Prostate gland (tissue), 2 donors: ENCODE measurements at regions not wholly inside any gene's neighbourhood (a gene's known extent, or its start where the extent isn't known, plus 50 kb on each side); places are given as distances from the start of the nearest gene placed in this dataset.

ENCODE experiments used
- DNase-seq: peaks from one replicate; pipeline ENCODE4 v3.0.0-alpha.2; 2019; ENCODE audit warnings: low spot score
- H3K27ac ChIP-seq, 2 donors: fragments of 200-600 bp; sonication (generic); 2 replicates each; pipeline ENCODE4 v1.5.1; 2017 to 2019
- H3K27me3 ChIP-seq: fragments of 200-600 bp; sonication (generic); replicated peaks from 2 replicates; pipeline ENCODE4 v1.5.1; 2019; ENCODE audit not compliant: insufficient read depth
- H3K36me3 ChIP-seq, 2 donors: fragments of 200-600 bp; sonication (generic); 1 replicate in 1 of 2; 2 replicates in 1 of 2; pipeline versions ENCODE4 v1.5.1 to v1.8.1; 2017 to 2019
- H3K4me1 ChIP-seq: fragments of 200-600 bp; sonication (generic); replicated peaks from 2 replicates; pipeline ENCODE4 v1.5.1; 2019
- H3K4me3 ChIP-seq, 2 donors: fragments of 200-600 bp; sonication (generic); 2 replicates each; pipeline ENCODE4 v1.5.1; 2017 to 2019
- H3K9me3 ChIP-seq: fragments of 200-600 bp; sonication (generic); 2 replicates; pipeline ENCODE4 v1.5.1; 2017
- CTCF ChIP-seq, 4 experiments: fragments of 200-600 bp in 2 of 4; fragments of 450-650 bp in 2 of 4; sonication (generic) in 2 of 4; IDR thresholded peaks; 1 replicate in 3 of 4; 2 replicates in 1 of 4; pipeline ENCODE4 v1.5.1; 2016 to 2019; ENCODE audit warnings: antibody characterized with exemption in 4 of 4, mild to moderate bottlenecking in 2 of 4, moderate library complexity in 2 of 4
- POLR2A ChIP-seq: fragments of 450-650 bp; IDR thresholded peaks from one replicate; pipeline ENCODE4 v1.6.1; 2016; ENCODE audit warnings: antibody characterized with exemption, mild to moderate bottlenecking
- POLR2AphosphoS5 ChIP-seq: sonication (generic); formaldehyde crosslinking; IDR thresholded peaks from one replicate; pipeline ENCODE4 v1.6.1; 2017; ENCODE audit warnings: antibody characterized with exemption
- WGBS: methylation state at CpG from one replicate; pipeline ENCODE4 v1.1.5; 2018; 5-methylcytosine and 5-hydroxymethylcytosine counted together
- intact Hi-C: fragments of 100-400 bp; cut with DNase I; formaldehyde crosslinking; loops from one replicate; pipeline ENCODE4 v1.14.2; 2022

- H3K4me1 ChIP-seq, result no peaks in the 10 kb centered on the region
- WGBS, result 91% methylated on average over 2 of the region's 2 CpGs
- no peak for DNase-seq
- H3K27me3 ChIP-seq, result no peaks in the 10 kb centered on the region
- no peak for TF ChIP-seq POLR2AphosphoS5
- no peak for TF ChIP-seq POLR2A
- TF ChIP-seq CTCF (IDR thresholded peaks at IDR 0.05), result no peak
- H3K4me3 ChIP-seq, result no peak overlapping the region
- H3K27ac ChIP-seq, result no peak overlapping the region
- H3K9me3 ChIP-seq, result no peaks in the 10 kb centered on the region
- intact Hi-C loops, result no loop called here
- no peaks in the 10 kb centered on the region for H3K36me3 ChIP-seq
These were observed 318.3 kb upstream of the MTNR1B start for GRCh38 chr11:92651159-92651558.

GRCh38 chr11:92653454-92653853 lies 316.0 kb upstream of the MTNR1B start:
- intact Hi-C loops, result no loop called here
- TF ChIP-seq CTCF (IDR thresholded peaks at IDR 0.05), result no peak
- no peak for TF ChIP-seq POLR2A
- TF ChIP-seq POLR2AphosphoS5, result no peak
- H3K4me3 ChIP-seq, result no peak overlapping the region
- no peaks in the 10 kb centered on the region for H3K4me1 ChIP-seq
- DNase-seq, result no peak
- no peaks in the 10 kb centered on the region for H3K9me3 ChIP-seq
- H3K27ac ChIP-seq, result no peak overlapping the region
- no peaks in the 10 kb centered on the region for H3K27me3 ChIP-seq
- H3K36me3 ChIP-seq, result no peaks in the 10 kb centered on the region

- Histone ChIP-seq H3K27me3 (no peaks in the 10 kb centered on the region), H3K4me3 (no peak overlapping the region), H3K36me3 (no peaks in the 10 kb centered on the region), H3K9me3 (no peaks in the 10 kb centered on the region), H3K4me1 (no peaks in the 10 kb centered on the region), H3K27ac (no peak overlapping the region)
- intact Hi-C loops, result no loop called here
- TF ChIP-seq POLR2A (no peak), POLR2AphosphoS5 (no peak), CTCF (IDR thresholded peaks at IDR 0.05) (no peak)
- no peak for DNase-seq
- WGBS, result 71% methylated on average over 2 of the region's 2 CpGs
These were observed 312.7 kb upstream of the MTNR1B start for GRCh38 chr11:92656783-92657182.

- H3K27ac ChIP-seq, result no peak overlapping the region
- TF ChIP-seq CTCF (IDR thresholded peaks at IDR 0.05) (no peak), POLR2AphosphoS5 (no peak), POLR2A (no peak)
- H3K9me3 ChIP-seq, result no peaks in the 10 kb centered on the region
- DNase-seq, result no peak
- H3K36me3 ChIP-seq, result no peaks in the 10 kb centered on the region
- no peaks in the 10 kb centered on the region for H3K27me3 ChIP-seq
- no peaks in the 10 kb centered on the region for H3K4me1 ChIP-seq
- WGBS, result 24% methylated on average over 2 of the region's 2 CpGs
- H3K4me3 ChIP-seq, result no peak overlapping the region
- intact Hi-C loops, result no loop called here
These were observed 312.2 kb upstream of the MTNR1B start for GRCh38 chr11:92657226-92657625.

- no peaks in the 10 kb centered on the region for H3K36me3 ChIP-seq
- no peaks in the 10 kb centered on the region for H3K27me3 ChIP-seq
- no peak overlapping the region for H3K4me3 ChIP-seq
- 95% methylated on average over 2 of the region's 2 CpGs for WGBS
- H3K9me3 ChIP-seq, result no peaks in the 10 kb centered on the region
- H3K27ac ChIP-seq, result no peak overlapping the region
- no peak for DNase-seq
- intact Hi-C loops, result no loop called here
- H3K4me1 ChIP-seq, result no peaks in the 10 kb centered on the region
- TF ChIP-seq POLR2AphosphoS5 (no peak), CTCF (IDR thresholded peaks at IDR 0.05) (no peak), POLR2A (no peak)
These were observed 310.7 kb upstream of the MTNR1B start for GRCh38 chr11:92658733-92659132.
